Dendritic cell treated with granulocyte-macrophage colony-stimulating factor and Interleukin-4, amounts not matched to agents 40 ng/mL and 50 ng/mL, for 4 days (primary cell): ENCODE measurements at regions not wholly inside any gene's neighbourhood (a gene's known extent, or its start where the extent isn't known, plus 50 kb on each side); places are given as distances from the start of the nearest gene placed in this dataset.

ENCODE experiments used
- H3K27ac Mint-ChIP-seq: one replicate; pipeline ENCODE4 v1.8.0; 2022; ENCODE audit warnings: mild to moderate bottlenecking, mixed read lengths
- H3K27me3 Mint-ChIP-seq: one replicate; pipeline ENCODE4 v1.8.0; 2022; ENCODE audit warnings: mild to moderate bottlenecking, mixed read lengths
- H3K36me3 Mint-ChIP-seq: one replicate; pipeline ENCODE4 v1.8.0; 2022; ENCODE audit warnings: low read depth, mixed read lengths
- H3K4me1 Mint-ChIP-seq: one replicate; pipeline ENCODE4 v1.8.0; 2022; ENCODE audit warnings: low read depth, mixed read lengths
- H3K4me3 Mint-ChIP-seq: one replicate; pipeline ENCODE4 v1.8.0; 2022; ENCODE audit warnings: mild to moderate bottlenecking, moderate library complexity, mixed read lengths
- H3K9me3 Mint-ChIP-seq: one replicate; pipeline ENCODE4 v1.8.0; 2022; ENCODE audit warnings: mixed read lengths
- intact Hi-C: fragments of 100-400 bp; cut with micrococcal nuclease; formaldehyde crosslinking; loops from one replicate; pipeline ENCODE4 v1.15.0; 2022

- Mint-ChIP-seq H3K27ac (no peak overlapping the region), H3K4me3 (no peak overlapping the region), H3K36me3 (no peaks in the 10 kb centered on the region), H3K27me3 (no peaks in the 10 kb centered on the region), H3K4me1 (no peaks in the 10 kb centered on the region), H3K9me3 (no peaks in the 10 kb centered on the region)
- intact Hi-C loops: no loop called here
Measured at GRCh38 chr20:39633689-39634088, 671.5 kb downstream of the DHX35 start.

DNA sequence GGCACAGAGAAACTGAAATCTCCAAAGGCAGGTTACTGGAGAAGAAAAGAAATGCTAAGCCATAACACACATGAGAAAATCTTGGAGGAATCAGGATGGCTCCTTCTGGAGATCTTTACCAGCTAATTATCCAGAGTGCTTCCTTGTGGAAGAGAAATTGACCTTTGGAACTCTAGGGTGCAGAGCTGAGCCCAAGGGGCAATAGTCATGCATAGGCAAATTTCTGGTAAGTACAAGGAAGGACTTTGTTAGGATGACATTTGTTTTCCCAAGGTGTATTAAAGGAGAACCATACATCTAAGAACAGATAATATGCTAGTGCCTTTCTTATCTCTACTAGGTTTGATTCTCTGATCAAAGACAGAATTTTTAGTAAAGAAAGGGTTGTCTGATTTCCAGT lies 670.6 kb downstream of the DHX35 start:
- intact Hi-C loops: no loop called here
- Mint-ChIP-seq H3K4me3 (no peak overlapping the region), H3K27ac (no peak overlapping the region), H3K4me1 (no peaks in the 10 kb centered on the region), H3K27me3 (no peaks in the 10 kb centered on the region), H3K9me3 (no peaks in the 10 kb centered on the region), H3K36me3 (no peaks in the 10 kb centered on the region)

- Mint-ChIP-seq H3K9me3 (no peaks in the 10 kb centered on the region), H3K27ac (no peak overlapping the region), H3K36me3 (no peaks in the 10 kb centered on the region), H3K4me1 (no peaks in the 10 kb centered on the region), H3K27me3 (no peaks in the 10 kb centered on the region), H3K4me3 (no peak overlapping the region)
- intact Hi-C loops: no loop called here
Measured at GRCh38 chr20:39632176-39632575, 670.0 kb downstream of the DHX35 start.

DNA sequence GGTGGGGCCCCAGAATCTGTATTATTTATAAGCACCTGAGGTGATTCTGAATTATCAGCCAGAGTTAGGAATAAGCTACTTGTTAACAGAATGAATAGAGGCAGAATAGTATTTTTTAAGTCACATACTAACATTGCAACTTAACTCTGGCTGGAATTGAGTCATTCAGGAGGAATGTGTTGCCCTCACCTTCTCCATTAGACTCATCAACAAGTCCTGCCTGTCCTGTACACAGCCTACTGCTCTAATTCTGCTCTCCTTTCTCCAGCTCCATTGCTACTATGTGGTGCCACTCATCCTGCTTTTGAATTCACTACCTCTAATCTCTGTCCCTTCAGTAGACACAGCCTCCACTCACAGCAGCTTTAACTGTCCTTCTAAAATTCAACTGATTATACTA lies 669.4 kb downstream of the DHX35 start:
- H3K4me1 Mint-ChIP-seq: no peaks in the 10 kb centered on the region
- intact Hi-C loops: no loop called here
- H3K27me3 Mint-ChIP-seq: no peaks in the 10 kb centered on the region
- H3K27ac Mint-ChIP-seq: no peak overlapping the region
- no peaks in the 10 kb centered on the region for H3K9me3 Mint-ChIP-seq
- no peak overlapping the region for H3K4me3 Mint-ChIP-seq
- H3K36me3 Mint-ChIP-seq: no peaks in the 10 kb centered on the region

GRCh38 chr20:39630215-39630908 lies 668.2 kb downstream of the DHX35 start:
- Mint-ChIP-seq H3K27me3 (no peaks in the 10 kb centered on the region), H3K9me3 (no peaks in the 10 kb centered on the region), H3K36me3 (no peaks in the 10 kb centered on the region)

DNA sequence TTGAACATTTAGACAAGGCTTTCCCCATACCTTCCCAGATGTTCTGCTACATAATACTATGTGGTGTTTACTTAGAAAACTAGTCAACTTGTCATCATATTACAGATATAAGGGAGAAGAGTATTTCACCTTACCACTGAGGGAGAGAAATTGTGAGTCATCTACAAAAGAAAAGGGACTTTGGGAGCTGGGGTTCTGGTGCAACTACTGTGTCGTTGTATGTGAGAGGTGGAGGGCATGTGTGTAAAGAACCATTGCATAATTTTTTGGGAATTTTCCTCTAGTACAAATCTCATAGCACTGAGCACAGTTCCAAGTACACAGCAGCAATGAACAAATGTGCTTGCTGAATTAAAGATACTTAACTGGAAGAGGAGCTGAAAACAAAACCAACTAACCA lies 665.6 kb downstream of the DHX35 start:
- Mint-ChIP-seq H3K4me1 (no peaks in the 10 kb centered on the region), H3K36me3 (no peaks in the 10 kb centered on the region), H3K9me3 (no peaks in the 10 kb centered on the region), H3K27ac (no peak overlapping the region), H3K4me3 (no peak overlapping the region), H3K27me3 (no peaks in the 10 kb centered on the region)
- intact Hi-C loops: no loop called here

More at GRCh38 chr20:39630215-39630908, 668.2 kb downstream of the DHX35 start:
- Mint-ChIP-seq H3K4me1 (no peaks in the 10 kb centered on the region), H3K4me3 (no peak overlapping the region), H3K27ac (no peak overlapping the region)
- intact Hi-C loops: no loop called here

GRCh38 chr20:39624316-39624715 lies 662.2 kb downstream of the DHX35 start:
- Mint-ChIP-seq H3K36me3 (no peaks in the 10 kb centered on the region), H3K27ac (no peak overlapping the region), H3K9me3 (no peaks in the 10 kb centered on the region), H3K4me1 (no peaks in the 10 kb centered on the region), H3K27me3 (no peaks in the 10 kb centered on the region), H3K4me3 (no peak overlapping the region)
- intact Hi-C loops: no loop called here

GRCh38 chr20:39623584-39624234 lies 661.6 kb downstream of the DHX35 start:
- intact Hi-C loops: no loop called here
- no peak overlapping the region for H3K4me3 Mint-ChIP-seq
- H3K27me3 Mint-ChIP-seq: no peaks in the 10 kb centered on the region
- no peaks in the 10 kb centered on the region for H3K9me3 Mint-ChIP-seq
- H3K4me1 Mint-ChIP-seq: no peaks in the 10 kb centered on the region
- no peak overlapping the region for H3K27ac Mint-ChIP-seq
- H3K36me3 Mint-ChIP-seq: no peaks in the 10 kb centered on the region

GRCh38 chr20:39619271-39619785 lies 657.2 kb downstream of the DHX35 start:
- Mint-ChIP-seq H3K9me3 (no peaks in the 10 kb centered on the region), H3K36me3 (no peaks in the 10 kb centered on the region), H3K27me3 (no peaks in the 10 kb centered on the region), H3K4me3 (no peak overlapping the region), H3K27ac (no peak overlapping the region), H3K4me1 (no peaks in the 10 kb centered on the region)
- intact Hi-C loops: no loop called here

- H3K27ac Mint-ChIP-seq: no peak overlapping the region
- peaks cover 29% of the 10 kb centered on the region for H3K9me3 Mint-ChIP-seq
- no peak overlapping the region for H3K4me3 Mint-ChIP-seq
- no peaks in the 10 kb centered on the region for H3K27me3 Mint-ChIP-seq
- H3K36me3 Mint-ChIP-seq: no peaks in the 10 kb centered on the region
- intact Hi-C loops: no loop called here
- H3K4me1 Mint-ChIP-seq: no peaks in the 10 kb centered on the region
Measured at GRCh38 chr20:39611901-39612300, 649.8 kb downstream of the DHX35 start.

- intact Hi-C loops: no loop called here
- no peak overlapping the region for H3K4me3 Mint-ChIP-seq
- peaks cover 35% of the 10 kb centered on the region for H3K9me3 Mint-ChIP-seq
- H3K27ac Mint-ChIP-seq: no peak overlapping the region
- H3K27me3 Mint-ChIP-seq: no peaks in the 10 kb centered on the region
- H3K4me1 Mint-ChIP-seq: no peaks in the 10 kb centered on the region
- no peaks in the 10 kb centered on the region for H3K36me3 Mint-ChIP-seq
Measured at GRCh38 chr20:39607141-39607540, 645.0 kb downstream of the DHX35 start.

GRCh38 chr20:39605908-39606307 lies 643.8 kb downstream of the DHX35 start:
- intact Hi-C loops: no loop called here
- Mint-ChIP-seq H3K36me3 (no peaks in the 10 kb centered on the region), H3K9me3 (peaks cover 24% of the 10 kb centered on the region), H3K4me1 (no peaks in the 10 kb centered on the region), H3K27ac (no peak overlapping the region), H3K27me3 (no peaks in the 10 kb centered on the region), H3K4me3 (no peak overlapping the region)

- no peaks in the 10 kb centered on the region for H3K27me3 Mint-ChIP-seq
- no peak overlapping the region for H3K27ac Mint-ChIP-seq
- H3K4me1 Mint-ChIP-seq: no peaks in the 10 kb centered on the region
- H3K4me3 Mint-ChIP-seq: no peak overlapping the region
- H3K36me3 Mint-ChIP-seq: no peaks in the 10 kb centered on the region
- intact Hi-C loops: no loop called here
- peaks cover 24% of the 10 kb centered on the region for H3K9me3 Mint-ChIP-seq
Measured at GRCh38 chr20:39605361-39605760, 643.2 kb downstream of the DHX35 start.

DNA sequence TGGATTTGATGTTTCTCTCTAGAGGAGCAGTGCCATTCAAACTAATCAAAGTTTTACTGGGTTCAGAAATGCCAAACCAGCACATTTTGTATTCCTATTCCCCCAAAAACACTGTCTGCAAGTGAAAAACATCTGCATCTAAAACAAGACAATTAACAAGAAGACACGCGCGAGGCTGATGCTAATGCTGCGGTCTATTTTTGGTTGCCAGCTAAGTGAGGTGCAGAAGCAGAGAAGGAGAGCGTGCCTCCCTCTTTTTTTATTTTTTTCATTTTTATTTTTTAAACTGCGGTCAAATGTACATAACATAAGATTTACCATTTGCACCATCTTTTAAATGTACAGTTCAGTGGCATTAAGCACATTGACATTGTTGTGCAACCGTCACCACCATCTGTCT lies 641.1 kb downstream of the DHX35 start:
- no peaks in the 10 kb centered on the region for H3K4me1 Mint-ChIP-seq
- H3K9me3 Mint-ChIP-seq: peaks cover 13% of the 10 kb centered on the region
- no peak overlapping the region for H3K27ac Mint-ChIP-seq
- H3K4me3 Mint-ChIP-seq: no peak overlapping the region
- intact Hi-C loops: no loop called here
- H3K27me3 Mint-ChIP-seq: no peaks in the 10 kb centered on the region
- no peaks in the 10 kb centered on the region for H3K36me3 Mint-ChIP-seq

GRCh38 chr20:39602649-39603048 lies 640.5 kb downstream of the DHX35 start:
- peaks cover 7% of the 10 kb centered on the region for H3K9me3 Mint-ChIP-seq
- intact Hi-C loops: no loop called here
- H3K27ac Mint-ChIP-seq: no peak overlapping the region
- H3K4me3 Mint-ChIP-seq: no peak overlapping the region
- no peaks in the 10 kb centered on the region for H3K27me3 Mint-ChIP-seq
- no peaks in the 10 kb centered on the region for H3K36me3 Mint-ChIP-seq
- H3K4me1 Mint-ChIP-seq: no peaks in the 10 kb centered on the region
